Vagina (tissue), 2 donors: ENCODE measurements at regions not wholly inside any gene's neighbourhood (a gene's known extent, or its start where the extent isn't known, plus 50 kb on each side); places are given as distances from the start of the nearest gene placed in this dataset.
"Not testable (repeated sequence)": the region's sequence is repeated elsewhere in the genome, so short reads cannot be mapped to it uniquely, and the experiment has no call there.

ENCODE experiments used
- DNase-seq, 2 donors: peaks; one replicate each; pipeline ENCODE4 v3.0.0-alpha.2; 2017; ENCODE audit errors: extremely low spot score in 2 of 2
- H3K27ac ChIP-seq: fragments of 200-600 bp; sonication (generic); one replicate; pipeline ENCODE4 v1.5.1; 2019
- H3K27me3 ChIP-seq: fragments of 200-600 bp; sonication (generic); one replicate; pipeline ENCODE4 v1.5.1; 2019
- H3K36me3 ChIP-seq, 2 donors: fragments of 200-600 bp; sonication (generic); one replicate each; pipeline ENCODE4 v1.5.1; 2017 to 2019
- H3K4me1 ChIP-seq: fragments of 200-600 bp; sonication (generic); one replicate; pipeline ENCODE4 v1.5.1; 2019
- H3K4me3 ChIP-seq, 2 donors: fragments of 200-600 bp; sonication (generic); 1 replicate in 1 of 2; 2 replicates in 1 of 2; pipeline ENCODE4 v1.5.1; 2016 to 2019
- H3K9me3 ChIP-seq: fragments of 200-600 bp; sonication (generic); one replicate; pipeline ENCODE4 v1.5.1; 2019
- CTCF ChIP-seq, 3 experiments: fragments of 450-650 bp in 2 of 3; fragments of 200-600 bp in 1 of 3; sonication (generic) in 1 of 3; IDR thresholded peaks; one replicate each; pipeline ENCODE4 v1.5.1; 2017 to 2019; ENCODE audit warnings: antibody characterized with exemption in 3 of 3, mild to moderate bottlenecking in 2 of 3, moderate library complexity in 2 of 3
- POLR2A ChIP-seq, 2 donors: fragments of 450-650 bp; IDR thresholded peaks; one replicate each; pipeline ENCODE4 v1.6.1; 2017; ENCODE audit warnings: antibody characterized with exemption in 2 of 2, mild to moderate bottlenecking in 2 of 2, moderate library complexity in 2 of 2
- POLR2AphosphoS5 ChIP-seq, 2 donors: sonication (generic); formaldehyde crosslinking; IDR thresholded peaks; one replicate each; pipeline ENCODE4 v1.9.0; 2017; ENCODE audit warnings: antibody characterized with exemption in 2 of 2, mild to moderate bottlenecking in 2 of 2, low read depth in 1 of 2; ENCODE audit not compliant: insufficient read depth in 1 of 2
- intact Hi-C: fragments of 100-400 bp; cut with DNase I; formaldehyde crosslinking; loops from one replicate; pipeline ENCODE4 v1.15.1; 2023

GRCh38 chr14:55914771-55915170 lies 203.4 kb upstream of the PELI2 start:
- no peaks in the 10 kb centered on the region for H3K27me3 ChIP-seq
- no peaks in the 10 kb centered on the region for H3K4me1 ChIP-seq
- no peaks in the 10 kb centered on the region for H3K9me3 ChIP-seq
- H3K4me3 ChIP-seq = no peak overlapping the region
- TF ChIP-seq CTCF (IDR thresholded peaks at IDR 0.05) (no peak), POLR2A (IDR thresholded peaks at IDR 0.05) (no peak), POLR2AphosphoS5 (IDR thresholded peaks at IDR 0.05; ENCODE audit: insufficient read depth in 1 of 2, low read depth in 1 of 2) (no peak)
- H3K36me3 ChIP-seq = no peaks in the 10 kb centered on the region
- H3K27ac ChIP-seq = no peak overlapping the region
- DNase-seq = no peak
- intact Hi-C loops = no loop called here

GRCh38 chr14:55915456-55915855 lies 202.8 kb upstream of the PELI2 start:
- H3K4me1 ChIP-seq = no peaks in the 10 kb centered on the region
- no peaks in the 10 kb centered on the region for H3K9me3 ChIP-seq
- H3K4me3 ChIP-seq = no peak overlapping the region
- TF ChIP-seq POLR2A (IDR thresholded peaks at IDR 0.05) = no peak
- no peak for TF ChIP-seq CTCF (IDR thresholded peaks at IDR 0.05)
- no peak for TF ChIP-seq POLR2AphosphoS5 (IDR thresholded peaks at IDR 0.05; ENCODE audit: insufficient read depth in 1 of 2, low read depth in 1 of 2)
- intact Hi-C loops = no loop called here
- H3K27me3 ChIP-seq = no peaks in the 10 kb centered on the region
- no peaks in the 10 kb centered on the region for H3K36me3 ChIP-seq
- DNase-seq = no peak
- H3K27ac ChIP-seq = no peak overlapping the region

- H3K27me3 ChIP-seq, DNase-seq, H3K36me3 ChIP-seq, intact Hi-C loops, H3K9me3 ChIP-seq, H3K27ac ChIP-seq, H3K4me1 ChIP-seq, H3K4me3 ChIP-seq: not testable (repeated sequence)
Observed at GRCh38 chr14:55919800-55920199, 198.4 kb upstream of the PELI2 start.

- DNase-seq = no peak
- Histone ChIP-seq H3K4me3 (no peak overlapping the region), H3K9me3 (no peaks in the 10 kb centered on the region), H3K4me1 (no peaks in the 10 kb centered on the region), H3K27ac (no peak overlapping the region), H3K36me3 (no peaks in the 10 kb centered on the region), H3K27me3 (no peaks in the 10 kb centered on the region)
- intact Hi-C loops = no loop called here
- TF ChIP-seq CTCF (IDR thresholded peaks at IDR 0.05) (no peak), POLR2AphosphoS5 (IDR thresholded peaks at IDR 0.05; ENCODE audit: insufficient read depth in 1 of 2, low read depth in 1 of 2) (no peak), POLR2A (IDR thresholded peaks at IDR 0.05) (no peak)
Observed at GRCh38 chr14:55921511-55921910, 196.7 kb upstream of the PELI2 start.

GRCh38 chr14:55926007-55926406 lies 192.2 kb upstream of the PELI2 start:
- H3K36me3 ChIP-seq = no peaks in the 10 kb centered on the region
- H3K4me3 ChIP-seq = no peak overlapping the region
- no peaks in the 10 kb centered on the region for H3K9me3 ChIP-seq
- H3K27me3 ChIP-seq = no peaks in the 10 kb centered on the region
- DNase-seq = no peak
- intact Hi-C loops = no loop called here
- H3K4me1 ChIP-seq = no peaks in the 10 kb centered on the region
- no peak overlapping the region for H3K27ac ChIP-seq
- TF ChIP-seq POLR2A (IDR thresholded peaks at IDR 0.05) (no peak), POLR2AphosphoS5 (IDR thresholded peaks at IDR 0.05; ENCODE audit: insufficient read depth in 1 of 2, low read depth in 1 of 2) (no peak), CTCF (IDR thresholded peaks at IDR 0.05) (no peak)

GRCh38 chr14:55927028-55927427 lies 191.2 kb upstream of the PELI2 start:
- intact Hi-C loops = no loop called here
- no peaks in the 10 kb centered on the region for H3K4me1 ChIP-seq
- no peaks in the 10 kb centered on the region for H3K36me3 ChIP-seq
- no peak for DNase-seq
- H3K4me3 ChIP-seq = no peak overlapping the region
- H3K27ac ChIP-seq = no peak overlapping the region
- TF ChIP-seq POLR2A (IDR thresholded peaks at IDR 0.05) (no peak), POLR2AphosphoS5 (IDR thresholded peaks at IDR 0.05; ENCODE audit: insufficient read depth in 1 of 2, low read depth in 1 of 2) (no peak), CTCF (IDR thresholded peaks at IDR 0.05) (no peak)
- no peaks in the 10 kb centered on the region for H3K27me3 ChIP-seq
- H3K9me3 ChIP-seq = no peaks in the 10 kb centered on the region
